HTR-8/SVneo (cell line): ENCODE measurements at regions not wholly inside any gene's neighbourhood (a gene's known extent, or its start where the extent isn't known, plus 50 kb on each side); places are given as distances from the start of the nearest gene placed in this dataset.
"Not testable (repeated sequence)": the region's sequence is repeated elsewhere in the genome, so short reads cannot be mapped to it uniquely, and the experiment has no call there.

Source experiments
- DNase-seq: peaks from one replicate; pipeline ENCODE4 v3.0.0; 2011; ENCODE audit warnings: low spot score, mixed read lengths; ENCODE audit not compliant: insufficient read length
- FAIRE-seq: peaks from 2 replicates; lab custom pipeline; 2011; peaks lifted over from hg19 to GRCh38; lab: Jason Lieb, UNC

DNA sequence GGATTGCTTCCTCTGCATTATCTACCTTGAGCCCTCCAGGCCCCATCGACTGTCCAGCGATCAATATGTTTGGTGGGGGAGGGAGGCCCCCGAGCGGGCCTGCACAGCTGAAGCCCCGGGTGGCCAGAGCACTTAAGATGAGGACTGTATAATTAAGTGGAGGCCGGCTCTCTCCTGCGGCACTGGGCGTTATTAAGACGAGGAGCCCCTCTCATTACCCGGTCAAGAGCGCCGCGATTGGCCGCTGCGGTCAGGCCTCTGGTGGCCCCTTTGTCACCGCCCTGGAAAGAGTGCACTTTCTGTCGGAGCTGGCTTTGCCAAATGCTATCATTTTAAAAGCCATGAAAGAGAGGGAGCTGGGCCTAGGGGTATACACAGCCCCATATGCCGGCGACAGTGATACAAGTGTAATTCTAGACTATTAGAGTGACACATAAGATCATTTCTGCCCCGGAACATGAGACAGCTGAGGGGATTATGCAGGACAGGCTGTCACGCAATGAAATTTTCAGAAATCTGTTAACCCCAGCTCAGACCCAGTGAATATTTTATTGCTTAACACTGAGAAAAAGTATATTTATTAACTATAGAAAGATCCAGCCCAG is 106.3 kb upstream of the IRX1 start:
- FAIRE-seq (no peak), DNase-seq (no peak)

GRCh38 chr5:3484836-3485235 is 110.8 kb upstream of the IRX1 start:
- no peak for FAIRE-seq
- no peak for DNase-seq

- FAIRE-seq (no peak), DNase-seq (no peak)
Observed at GRCh38 chr5:3481175-3481574, 114.5 kb upstream of the IRX1 start.

- no peak for FAIRE-seq
- DNase-seq: no peak
Observed at GRCh38 chr5:3475674-3476073, 120.0 kb upstream of the IRX1 start.

DNA sequence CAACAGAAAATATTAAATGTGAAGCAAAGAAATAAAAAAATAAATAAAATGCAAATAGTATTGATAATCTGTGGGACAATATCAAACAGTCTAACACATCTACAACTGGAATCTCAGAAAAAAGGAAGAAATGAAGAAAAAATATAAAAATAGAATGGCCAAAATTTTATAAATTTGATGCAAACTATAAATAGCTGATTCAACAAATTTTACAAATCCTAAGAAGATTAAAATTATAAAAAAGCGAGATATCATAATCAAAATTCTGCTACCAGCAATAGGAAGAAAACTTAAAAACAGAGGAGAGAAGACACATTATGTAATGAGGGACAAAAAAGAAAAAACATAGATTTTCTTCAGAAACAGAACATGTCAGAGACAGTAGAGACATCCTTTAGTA is 129.2 kb upstream of the IRX1 start:
- no peak for FAIRE-seq

DNA sequence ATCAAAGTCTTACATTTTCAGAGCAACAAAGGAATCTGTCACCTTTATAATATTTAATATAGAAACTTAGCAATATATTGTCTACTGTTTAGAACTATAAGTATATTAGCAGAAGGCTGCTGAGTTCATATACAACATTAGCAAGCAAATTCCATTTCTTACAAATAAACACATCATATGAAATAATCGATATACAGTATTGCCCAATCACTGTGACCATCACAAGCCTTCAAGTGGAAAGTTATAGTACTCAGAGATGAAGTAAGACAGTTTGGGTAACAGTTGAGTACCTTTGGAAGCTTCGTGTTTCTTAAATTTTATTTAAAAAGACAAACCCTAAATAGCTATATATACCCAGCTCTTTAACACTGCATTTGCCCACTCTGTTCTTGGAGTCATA is 135.2 kb upstream of the IRX1 start:
- no peak for FAIRE-seq
- DNase-seq: no peak

More for the DNA sequence above, 129.2 kb upstream of the IRX1 start:
- no peak for DNase-seq

- DNase-seq (no peak), FAIRE-seq (no peak)
Observed at GRCh38 chr5:3456121-3456681, 139.4 kb upstream of the IRX1 start.

DNA sequence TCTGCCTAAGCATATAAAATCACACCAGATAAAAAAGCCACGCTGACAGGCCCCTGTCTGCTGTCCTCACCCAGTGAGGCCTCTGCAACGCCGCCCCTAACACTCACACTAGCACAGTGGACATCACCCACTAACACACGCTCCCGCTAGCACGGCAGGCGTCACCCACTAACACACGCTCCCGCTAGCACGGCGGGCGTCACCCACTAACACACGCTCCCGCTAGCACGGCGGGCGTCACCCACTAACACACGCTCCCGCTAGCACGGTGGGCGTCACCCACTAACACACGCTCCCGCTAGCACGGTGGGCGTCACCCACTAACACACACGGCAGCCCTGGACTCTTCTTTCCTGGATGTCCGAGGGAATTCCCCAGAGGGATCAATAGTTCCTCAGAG is 141.6 kb upstream of the IRX1 start:
- DNase-seq, FAIRE-seq: not testable (repeated sequence)

DNA sequence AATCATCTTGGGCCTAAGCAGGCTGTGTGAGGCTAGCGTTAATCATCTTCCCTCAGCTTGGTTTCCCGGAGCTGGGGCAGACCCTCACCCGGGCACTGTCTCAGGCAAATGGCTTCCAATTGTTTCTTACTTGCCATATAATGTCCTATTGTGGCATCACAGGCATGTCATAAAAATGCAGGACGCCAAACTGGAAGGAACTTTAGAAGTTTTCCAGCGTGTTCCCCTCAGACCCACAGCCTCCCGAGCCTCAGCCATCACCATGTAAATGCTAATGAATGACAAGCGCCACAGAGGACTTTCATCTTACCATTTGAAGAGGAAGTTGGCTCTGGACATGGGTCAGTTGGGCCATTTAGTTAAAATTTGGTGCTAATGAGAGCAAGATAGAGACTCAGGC is 143.0 kb upstream of the IRX1 start:
- DNase-seq: no peak
- FAIRE-seq: no peak

DNA sequence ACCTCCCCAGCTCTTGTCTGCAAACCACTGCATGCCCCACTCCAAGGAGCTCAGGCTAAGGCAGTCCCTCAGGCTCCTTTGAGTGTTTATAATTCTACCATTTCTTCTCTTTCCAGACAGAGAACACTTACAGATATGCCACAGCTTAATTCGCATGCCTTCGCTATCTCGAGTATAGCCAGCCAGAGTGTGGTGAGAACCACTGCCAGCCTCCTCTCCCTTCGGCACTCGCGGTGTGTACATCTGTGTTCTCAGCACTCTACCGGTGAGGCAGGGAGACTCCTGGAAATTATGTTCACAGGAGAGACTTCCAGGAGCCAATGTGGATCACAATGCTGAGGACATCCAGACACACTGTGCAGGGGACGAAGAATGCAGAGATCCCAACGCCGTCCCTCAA is 143.7 kb upstream of the IRX1 start:
- DNase-seq (no peak), FAIRE-seq (no peak)

- DNase-seq (no peak), FAIRE-seq (no peak)
Observed at GRCh38 chr5:3449481-3449880, 146.2 kb upstream of the IRX1 start.

- FAIRE-seq (no peak), DNase-seq (no peak)
Observed at GRCh38 chr5:3446410-3446809, 149.2 kb upstream of the IRX1 start.

DNA sequence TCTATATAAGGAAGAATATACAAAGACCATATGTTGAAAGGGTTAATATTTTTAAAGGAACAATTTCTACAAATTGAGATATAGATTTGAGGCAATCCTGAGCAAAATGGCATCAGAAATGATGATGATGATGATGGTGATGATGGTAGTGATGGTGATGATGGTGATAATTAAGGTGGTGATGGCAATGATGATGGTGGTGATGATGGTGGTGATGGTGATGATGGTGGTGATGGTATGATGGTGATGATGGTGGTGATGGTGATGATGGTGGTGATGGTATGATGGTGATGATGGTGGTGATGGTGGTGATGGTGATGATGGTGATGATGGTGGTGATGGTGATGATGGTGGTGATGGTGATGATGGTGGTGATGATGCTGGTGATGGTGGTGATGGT is 150.1 kb upstream of the IRX1 start:
- FAIRE-seq: not testable (repeated sequence)

GRCh38 chr5:3432135-3432534 is 163.5 kb upstream of the IRX1 start:
- DNase-seq (no peak), FAIRE-seq (no peak)

More for the DNA sequence above, 150.1 kb upstream of the IRX1 start:
- not testable (repeated sequence) for DNase-seq

DNA sequence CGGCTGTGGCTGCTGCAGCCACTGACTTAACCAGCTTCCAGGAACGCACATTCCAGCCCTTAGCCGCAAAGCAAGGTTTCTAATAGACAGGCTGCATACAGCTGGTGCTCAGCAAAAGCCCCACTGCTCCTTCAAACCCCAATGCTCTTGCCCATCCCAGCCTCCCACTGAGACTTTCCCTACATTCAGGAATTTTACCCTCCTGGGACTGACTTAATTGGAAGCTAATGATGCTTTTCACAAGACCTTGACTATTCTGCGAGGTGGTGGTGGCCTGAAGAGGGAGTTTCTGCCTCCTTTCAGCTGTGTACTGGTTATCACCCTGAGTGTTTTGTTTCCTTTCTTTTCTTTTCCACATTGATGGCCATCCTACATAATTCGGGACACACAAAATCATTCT is 164.9 kb upstream of the IRX1 start:
- FAIRE-seq (no peak), DNase-seq (no peak)

DNA sequence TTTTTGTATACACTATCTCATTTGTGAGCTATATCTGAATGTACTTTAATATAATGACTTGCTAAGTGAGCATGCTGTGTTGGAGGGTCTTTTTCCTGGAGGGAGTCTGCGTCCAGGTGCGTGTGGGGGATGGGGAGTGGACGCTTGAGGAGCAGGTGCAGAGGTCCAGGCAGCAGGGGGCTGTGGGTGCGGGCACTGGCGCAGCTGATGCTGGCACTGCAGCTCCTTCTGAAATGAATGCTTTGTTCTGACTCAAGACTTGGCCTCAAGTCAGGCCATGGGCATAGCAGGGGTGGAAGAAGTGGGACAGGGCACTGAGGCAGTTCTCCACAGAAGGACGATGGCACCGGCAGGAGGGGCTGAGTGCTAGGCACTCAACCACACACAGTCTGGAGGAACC is 165.7 kb upstream of the IRX1 start:
- DNase-seq (no peak), FAIRE-seq (no peak)

GRCh38 chr5:3428334-3428733 is 167.3 kb upstream of the IRX1 start:
- FAIRE-seq (no peak), DNase-seq (no peak)

DNA sequence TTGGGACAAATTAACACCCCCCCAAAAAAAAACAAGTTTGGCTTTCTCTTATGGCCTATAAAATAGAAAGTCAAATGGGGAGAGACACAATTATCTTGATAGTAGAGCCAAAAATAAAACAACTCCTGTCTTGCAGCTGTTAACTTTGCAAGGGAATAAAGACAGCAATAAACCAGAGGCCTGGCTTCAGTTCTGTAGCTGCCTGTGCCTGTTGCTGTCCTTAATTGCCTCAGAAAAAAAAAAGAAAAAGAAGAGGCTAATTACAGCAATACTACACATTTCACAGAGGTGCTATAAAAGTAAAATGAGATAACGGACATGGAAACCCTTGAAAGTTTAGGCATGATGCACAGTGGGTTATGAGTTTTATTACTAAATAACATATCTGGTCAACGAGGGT is 170.7 kb upstream of the IRX1 start:
- no peak for DNase-seq
- no peak for FAIRE-seq

GRCh38 chr5:3417376-3417943 is 178.2 kb upstream of the IRX1 start:
- no peak for DNase-seq
- FAIRE-seq: no peak

DNA sequence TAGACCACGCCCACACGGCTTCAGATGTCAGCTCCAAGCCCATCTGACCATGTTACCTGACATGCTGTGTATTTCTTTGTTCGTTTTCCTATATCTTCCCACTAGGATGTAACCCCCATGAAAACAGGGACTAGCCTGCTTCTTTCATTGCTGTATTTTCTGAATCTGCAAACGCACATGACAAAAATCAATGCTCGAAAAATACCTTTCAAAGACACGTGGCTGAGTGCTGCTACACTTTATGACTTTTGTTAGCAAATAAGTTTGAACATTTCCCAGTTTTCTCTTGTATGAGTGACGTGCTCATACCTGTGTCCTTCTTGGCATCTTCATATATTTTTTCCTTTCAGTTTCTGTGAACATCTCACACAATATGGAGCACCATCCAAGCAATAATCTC is 181.3 kb upstream of the IRX1 start:
- DNase-seq (no peak), FAIRE-seq (no peak)

DNA sequence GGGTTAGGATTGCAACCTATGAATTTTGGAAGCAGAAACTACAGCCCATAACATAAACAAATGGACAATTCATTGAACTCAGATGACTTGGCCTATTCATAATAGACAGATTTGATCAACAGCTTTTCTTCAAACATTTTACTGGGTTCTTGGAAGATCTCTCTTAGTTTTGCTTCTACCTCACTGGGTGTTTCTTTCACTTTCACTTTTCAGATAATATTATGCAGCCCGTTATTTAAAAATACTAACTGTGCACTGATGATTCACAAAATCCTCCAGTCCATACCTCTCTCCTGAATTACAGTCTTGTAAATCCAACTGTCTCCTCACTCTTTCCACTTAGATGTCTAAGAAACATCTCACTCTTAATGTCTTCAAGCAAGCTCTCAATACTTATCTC is 183.5 kb upstream of the IRX1 start:
- DNase-seq (no peak), FAIRE-seq (no peak)

- FAIRE-seq: no peak
- DNase-seq: no peak
Observed at GRCh38 chr5:3411363-3411762, 184.3 kb upstream of the IRX1 start.
